AG08395 (cell line): ENCODE measurements at regions not wholly inside any gene's neighbourhood (a gene's known extent, or its start where the extent isn't known, plus 50 kb on each side); places are given as distances from the start of the nearest gene placed in this dataset.
"Not testable (repeated sequence)": the region's sequence is repeated elsewhere in the genome, so short reads cannot be mapped to it uniquely, and the experiment has no call there.

Experiments used
- DNase-seq: peaks from one replicate; pipeline ENCODE4 v3.0.0; 2012; ENCODE audit warnings: mixed read lengths, low spot score

DNA sequence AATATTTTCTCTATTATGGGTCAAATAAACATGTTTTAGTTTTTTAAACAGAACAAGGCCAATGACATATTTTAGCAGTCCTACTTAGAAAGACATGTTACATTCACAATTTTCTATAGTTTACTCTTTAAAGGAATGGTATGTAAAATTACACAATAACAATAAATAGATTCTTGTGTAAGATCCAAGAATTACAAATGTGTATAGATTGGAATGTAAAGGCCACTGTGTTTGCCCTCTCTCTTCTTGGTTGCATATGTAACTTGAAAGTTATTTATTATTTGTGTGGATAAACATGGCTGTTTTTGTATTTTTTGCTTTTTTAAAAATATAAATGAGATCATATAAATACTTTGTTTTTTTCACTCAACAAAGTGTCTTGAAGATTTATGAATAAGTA lies 979.3 kb upstream of the CELF2 start:
- no peak for DNase-seq

DNA sequence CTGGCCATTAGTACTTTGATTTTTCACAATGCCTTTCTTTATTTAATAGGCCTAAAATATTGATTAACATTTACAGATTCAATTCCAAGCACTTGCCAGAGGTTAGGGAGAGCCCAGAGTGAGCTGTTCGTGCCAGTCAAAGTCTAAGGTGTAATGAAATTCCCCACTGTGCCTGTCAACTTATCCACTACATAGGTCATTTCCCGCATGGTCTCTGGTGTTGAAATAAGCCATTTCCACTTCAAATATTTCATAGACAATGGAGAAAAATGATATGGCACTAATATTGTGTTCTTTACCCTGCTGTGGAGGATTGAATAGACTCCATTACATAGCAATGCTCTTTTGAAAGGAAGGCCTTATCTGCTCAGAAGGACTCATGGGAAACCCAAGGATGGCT lies 978.1 kb upstream of the CELF2 start:
- no peak for DNase-seq

DNA sequence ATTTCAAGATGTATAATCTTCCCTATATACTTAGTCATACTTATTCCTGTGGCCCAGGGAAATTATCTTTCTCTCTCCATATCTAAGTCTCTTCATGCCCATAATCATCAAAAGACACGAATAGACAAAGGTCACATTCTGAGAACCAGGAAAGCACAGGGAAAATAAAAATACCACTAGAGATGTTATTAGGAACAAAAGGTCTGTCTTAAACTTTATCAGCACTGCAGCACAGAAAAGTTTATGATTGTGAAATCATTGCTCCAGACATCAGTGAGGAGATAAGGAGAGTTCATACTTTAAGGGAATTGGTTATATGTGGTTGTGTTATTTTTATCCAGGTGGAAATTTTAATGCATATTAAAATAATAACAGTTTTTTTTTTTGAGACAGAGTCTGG lies 974.6 kb upstream of the CELF2 start:
- no peak for DNase-seq

DNA sequence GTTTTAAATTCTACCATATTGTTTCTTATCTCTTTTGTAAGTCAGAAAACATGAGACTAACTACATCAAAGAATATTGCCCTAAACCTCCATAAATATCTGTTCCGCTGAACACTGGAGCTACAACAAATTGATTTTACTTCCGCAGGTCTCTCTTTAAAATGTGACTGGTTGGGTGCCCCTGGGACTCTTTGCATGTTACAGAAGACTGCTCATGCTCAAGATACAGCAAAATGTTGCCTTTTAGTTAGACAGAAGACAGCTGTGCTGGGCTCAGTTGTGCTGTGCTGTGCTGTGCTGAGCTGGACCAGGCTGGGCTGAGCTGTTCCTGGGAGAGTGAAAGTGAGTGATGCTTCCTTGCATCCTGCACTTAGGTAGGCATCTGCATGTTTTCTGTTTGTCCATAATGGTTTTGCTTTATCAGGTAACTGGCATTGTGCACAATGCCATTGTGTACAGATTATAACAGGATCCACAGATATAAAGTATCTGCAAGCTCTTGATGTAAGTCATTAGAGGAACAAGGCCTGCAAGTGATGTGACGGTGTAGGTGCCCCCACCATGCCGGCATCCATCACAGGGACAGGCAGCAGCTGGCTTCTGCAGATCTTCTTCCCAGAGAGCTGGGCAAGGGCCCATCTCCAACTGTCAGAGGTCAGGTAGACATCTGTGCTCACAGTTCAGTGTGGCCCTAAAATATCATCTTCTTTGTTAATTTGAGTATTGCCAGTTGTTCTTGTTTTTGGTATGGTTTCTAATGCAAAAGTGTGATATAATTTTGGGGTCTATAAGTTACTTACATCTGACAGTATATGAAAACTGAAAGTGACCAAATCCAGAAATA lies 972.5 kb upstream of the CELF2 start:
- DNase-seq: no peak

DNA sequence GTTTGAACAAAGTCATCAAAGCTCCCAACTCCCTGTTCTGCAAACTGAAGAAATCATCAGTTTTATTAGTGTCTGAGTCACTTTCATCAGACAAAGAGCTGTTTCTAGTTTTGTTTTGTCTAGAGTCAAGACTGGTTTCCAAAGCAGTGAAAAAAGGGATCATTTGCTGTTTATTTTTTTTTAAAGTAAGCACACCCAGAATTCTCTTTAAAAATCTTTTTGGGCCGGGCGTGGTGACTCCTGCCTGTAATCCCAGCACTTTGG lies 972.0 kb upstream of the CELF2 start:
- DNase-seq: peak; percentile 3

DNA sequence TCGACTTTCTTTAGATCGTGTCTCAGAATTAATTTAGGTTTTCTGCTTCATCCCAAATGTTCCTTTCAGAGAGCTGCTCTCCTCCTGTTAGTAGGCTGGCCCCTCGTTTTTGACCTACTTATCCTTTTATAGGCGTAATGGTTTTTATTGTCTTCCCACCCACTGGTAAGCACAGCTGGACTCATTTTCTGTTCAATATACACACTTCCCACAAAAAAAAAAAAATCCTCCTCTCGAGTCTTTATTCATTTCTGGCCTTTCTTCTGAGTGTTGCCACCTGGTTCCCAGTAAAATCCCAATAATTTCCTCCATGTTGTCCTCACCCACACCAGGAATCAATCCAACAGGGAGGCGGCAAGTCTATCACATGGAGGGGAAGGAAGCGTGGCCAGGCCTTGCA lies 970.2 kb upstream of the CELF2 start:
- no peak for DNase-seq

DNA sequence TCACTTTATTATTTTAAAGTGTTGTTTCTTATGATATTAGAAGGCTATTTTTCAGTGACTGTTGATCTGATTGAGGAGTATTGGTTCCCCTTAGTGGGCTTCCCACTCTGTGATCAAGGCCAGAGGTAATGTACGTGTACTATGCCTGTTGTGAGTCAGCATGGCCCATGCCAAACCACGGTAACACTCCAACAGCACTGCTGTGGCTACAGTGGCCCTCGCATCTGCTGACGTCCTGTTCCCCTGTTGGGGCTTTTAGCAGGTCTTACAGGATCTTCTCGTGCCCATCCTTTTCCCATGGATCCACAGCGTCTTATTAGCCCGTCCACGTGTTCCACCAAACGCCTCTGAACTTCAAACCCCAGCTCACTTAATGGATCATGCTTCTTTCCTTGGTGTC lies 964.6 kb upstream of the CELF2 start:
- DNase-seq: no peak

DNA sequence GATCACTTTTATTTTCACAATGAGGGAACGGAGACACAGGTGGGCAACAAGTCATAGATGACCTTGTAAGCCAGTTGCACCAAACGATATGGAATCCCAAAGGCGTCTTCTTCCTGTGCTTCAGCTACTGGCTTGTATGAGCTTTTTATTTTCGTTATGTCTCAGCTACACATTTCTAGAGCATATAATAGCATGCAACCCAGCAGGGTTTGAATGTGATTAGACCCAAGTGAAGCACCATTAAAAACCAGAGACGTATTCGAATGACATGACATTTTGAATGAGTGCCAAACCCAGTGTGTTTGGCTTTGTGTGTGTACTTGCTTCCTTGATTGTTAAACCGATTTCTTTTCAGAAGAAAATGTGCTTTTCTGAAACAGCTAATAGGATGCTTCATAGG lies 963.2 kb upstream of the CELF2 start:
- no peak for DNase-seq

DNA sequence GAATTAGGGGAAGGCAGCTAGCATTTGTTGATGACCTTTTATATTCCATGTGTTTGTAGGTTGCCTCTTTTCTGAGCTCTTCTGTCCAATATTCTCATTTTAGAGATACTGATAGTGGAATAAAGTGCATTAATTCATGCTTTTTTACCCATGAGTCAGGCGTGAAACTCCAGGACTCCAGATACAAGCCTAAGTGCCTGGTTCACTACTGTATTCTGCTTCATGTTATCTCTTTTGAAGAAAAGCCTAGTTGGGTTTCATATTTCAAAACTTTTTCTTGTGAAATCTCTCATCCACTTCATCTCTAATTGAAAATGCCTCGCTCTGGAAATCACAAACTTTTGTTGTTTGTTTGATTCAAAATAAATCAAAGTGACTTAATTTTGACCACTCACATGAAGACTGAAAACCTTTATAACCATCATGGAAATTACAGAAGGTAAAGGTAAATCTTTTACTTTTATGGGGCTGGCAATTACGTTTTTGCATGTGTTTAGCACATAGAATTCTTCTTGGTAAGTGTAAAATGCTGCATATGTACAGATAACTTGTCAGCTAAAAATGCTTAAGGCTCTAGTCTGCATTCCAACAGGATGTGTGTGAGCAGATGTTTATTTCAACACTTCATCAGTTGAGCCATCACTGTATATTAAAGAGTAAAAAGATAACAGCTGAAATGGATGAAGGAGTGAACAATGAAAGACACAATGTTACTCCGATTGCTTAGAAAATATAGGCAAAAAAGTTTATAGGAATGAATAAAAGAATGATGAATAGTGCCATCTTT lies 961.8 kb upstream of the CELF2 start:
- no peak for DNase-seq

DNA sequence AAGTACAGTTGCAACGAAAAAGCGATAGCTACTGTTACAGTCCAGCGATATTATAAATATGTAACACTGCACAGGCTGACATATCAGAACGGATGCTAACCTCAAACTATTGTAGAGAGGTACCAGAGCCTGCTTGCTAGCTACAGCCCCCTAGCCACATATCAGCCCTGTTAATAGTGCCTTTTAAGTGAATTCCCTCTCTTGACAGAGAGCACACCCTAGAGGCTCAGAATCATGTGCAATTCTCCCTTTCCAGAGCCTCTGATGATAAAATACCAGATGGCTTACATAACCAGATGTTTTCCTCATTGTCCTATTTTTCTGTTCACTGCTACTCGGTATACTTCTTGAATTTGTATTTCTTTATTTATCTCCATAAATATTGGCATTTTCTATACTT lies 960.7 kb upstream of the CELF2 start:
- DNase-seq: no peak

DNA sequence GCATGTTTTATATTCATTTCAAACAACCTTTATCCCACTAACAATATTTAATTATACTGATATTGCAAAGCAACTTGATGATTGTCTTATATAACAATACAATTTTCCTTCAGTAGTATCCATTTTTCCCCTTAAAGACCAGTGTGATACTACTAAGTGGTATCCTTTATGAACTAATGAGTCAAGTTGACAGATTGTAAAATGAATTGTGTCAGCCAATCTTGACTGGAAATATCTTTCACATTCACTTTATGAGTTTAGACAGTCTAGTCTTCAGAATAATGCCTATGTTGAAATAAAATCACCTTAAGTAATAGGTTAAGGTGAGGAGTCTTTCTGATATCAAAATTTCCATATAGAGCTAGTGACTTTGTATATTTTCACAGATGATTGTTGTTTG lies 950.0 kb upstream of the CELF2 start:
- no peak for DNase-seq

DNA sequence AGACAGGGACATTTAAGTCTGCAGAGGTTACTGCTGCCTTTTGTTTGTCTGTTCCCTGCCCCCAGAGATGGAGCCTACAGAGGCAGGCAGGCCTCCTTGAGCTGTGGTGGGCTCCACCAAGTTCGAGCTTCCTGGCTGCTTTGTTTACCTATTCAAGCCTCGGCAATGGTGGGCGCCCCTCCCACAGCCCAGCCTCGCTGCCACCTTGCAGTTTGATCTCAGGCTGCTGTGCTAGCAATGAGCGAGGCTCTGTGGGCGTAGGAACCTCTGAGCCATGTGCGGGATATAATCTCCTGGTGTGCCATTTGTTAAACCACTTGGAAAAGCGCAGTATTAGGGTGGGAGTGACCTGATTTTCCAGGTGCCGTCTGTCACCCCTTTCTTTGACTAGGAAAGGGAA lies 942.8 kb upstream of the CELF2 start:
- DNase-seq: not testable (repeated sequence)

DNA sequence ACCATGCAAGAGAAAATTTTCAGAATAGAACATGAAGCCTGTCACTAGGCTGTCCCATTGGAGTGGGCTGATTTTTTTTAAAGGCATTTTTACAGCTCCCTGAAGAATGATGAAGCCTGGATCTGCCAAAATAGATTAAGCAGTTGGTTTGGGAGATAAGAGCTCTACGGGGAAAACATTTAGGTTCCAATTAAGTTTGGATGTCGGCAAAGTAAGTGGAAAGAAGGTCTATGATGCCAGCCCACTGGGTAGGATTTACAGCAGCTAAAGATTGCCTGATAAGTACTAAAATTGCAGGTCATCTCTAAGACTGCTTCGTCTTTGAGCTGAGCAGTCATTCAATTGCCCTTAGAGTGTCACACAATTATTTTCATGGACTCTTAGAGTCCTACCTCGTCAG lies 939.2 kb upstream of the CELF2 start:
- DNase-seq: no peak

DNA sequence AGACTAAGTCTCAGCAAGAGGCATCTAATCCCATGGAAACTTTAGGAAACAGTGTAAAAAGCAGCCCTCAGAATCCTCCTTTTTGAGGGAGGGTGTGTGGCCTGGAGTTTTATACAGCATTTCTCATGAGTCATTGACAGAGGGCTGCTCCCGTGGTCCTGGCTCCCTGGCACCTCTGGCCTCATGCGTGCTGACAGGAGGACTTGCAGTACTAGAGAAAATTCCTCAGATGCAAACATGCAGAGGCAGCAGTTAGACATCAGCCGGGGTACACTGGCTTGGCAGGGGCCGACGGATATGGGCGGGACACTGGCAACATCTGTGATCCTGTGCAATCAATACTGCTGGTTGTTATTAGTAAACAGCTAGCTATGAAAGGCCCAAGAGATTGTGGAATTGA lies 925.1 kb upstream of the CELF2 start:
- DNase-seq: peak; percentile 8

DNA sequence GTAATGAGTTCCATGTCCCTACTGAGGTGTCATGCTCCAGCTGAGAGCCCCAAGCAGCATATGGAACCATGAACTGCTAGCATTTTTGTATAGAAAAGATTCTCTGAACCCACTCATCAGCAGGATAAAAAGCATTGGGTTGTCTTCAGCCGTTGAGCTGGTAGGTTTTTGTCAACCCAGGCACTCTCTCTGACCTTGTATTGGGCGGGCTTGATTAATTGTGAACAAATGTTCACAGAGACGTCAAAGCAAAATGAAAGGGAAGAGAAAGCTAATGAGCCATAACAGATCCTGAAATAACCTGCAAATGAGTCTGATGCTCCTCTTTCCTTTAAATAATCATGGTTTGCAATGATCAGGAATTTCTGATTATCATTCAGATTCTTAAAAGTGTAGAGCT lies 924.7 kb upstream of the CELF2 start:
- DNase-seq: no peak

DNA sequence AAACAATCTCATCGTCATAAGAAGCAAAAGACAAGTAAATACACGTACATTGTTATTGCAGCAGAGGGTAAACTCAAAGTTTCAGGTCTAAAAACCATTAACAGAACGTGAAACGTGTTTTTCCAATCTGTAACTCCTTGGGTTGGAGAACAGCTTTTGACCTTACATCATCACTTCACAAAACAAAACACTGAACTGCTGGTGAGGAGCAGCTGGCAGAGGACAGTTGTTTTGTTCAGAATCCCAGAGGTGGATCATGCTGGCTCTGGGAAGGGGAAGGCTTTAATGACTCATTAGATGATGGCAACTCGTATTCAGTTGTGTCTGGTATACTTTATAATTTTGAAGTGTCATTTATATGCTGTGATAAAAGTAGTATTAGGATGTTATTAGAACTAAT lies 923.0 kb upstream of the CELF2 start:
- no peak for DNase-seq

DNA sequence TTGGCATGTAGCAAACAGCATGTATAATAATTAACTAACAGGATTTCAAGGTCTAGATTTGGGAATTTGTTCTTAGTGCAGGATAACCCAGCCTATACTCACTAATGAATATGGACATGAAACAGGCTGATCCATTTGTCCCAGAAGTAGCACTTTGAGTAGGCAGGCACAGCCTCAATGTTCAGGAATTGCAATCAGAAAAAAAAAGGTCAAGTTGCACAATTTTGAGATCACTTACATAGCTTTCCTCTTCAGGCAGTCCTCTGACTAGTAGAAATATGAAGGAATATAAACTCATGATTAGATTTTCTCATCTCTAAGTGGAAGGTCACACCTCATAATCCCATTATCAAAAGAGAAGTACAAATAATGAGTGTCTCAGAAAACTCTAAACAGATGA lies 921.4 kb upstream of the CELF2 start:
- no peak for DNase-seq

DNA sequence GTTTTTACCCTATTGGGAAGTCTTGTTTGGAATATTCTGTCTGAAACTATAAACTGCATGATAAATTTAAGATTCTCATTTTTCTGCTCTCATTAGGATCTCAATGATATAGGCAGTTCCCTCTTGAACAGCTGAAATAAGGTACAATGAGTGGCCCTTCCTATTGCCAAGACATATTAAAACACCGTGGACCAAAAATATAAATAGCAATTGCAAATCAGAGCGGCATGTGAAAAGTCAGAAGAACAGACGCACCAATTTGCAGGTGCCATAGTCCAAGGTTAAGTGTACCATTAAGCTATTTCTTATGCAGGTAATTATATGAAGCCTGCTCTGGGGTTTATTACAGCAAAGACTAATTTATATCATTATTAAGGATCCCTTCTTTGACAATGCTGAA lies 920.8 kb upstream of the CELF2 start:
- no peak for DNase-seq

DNA sequence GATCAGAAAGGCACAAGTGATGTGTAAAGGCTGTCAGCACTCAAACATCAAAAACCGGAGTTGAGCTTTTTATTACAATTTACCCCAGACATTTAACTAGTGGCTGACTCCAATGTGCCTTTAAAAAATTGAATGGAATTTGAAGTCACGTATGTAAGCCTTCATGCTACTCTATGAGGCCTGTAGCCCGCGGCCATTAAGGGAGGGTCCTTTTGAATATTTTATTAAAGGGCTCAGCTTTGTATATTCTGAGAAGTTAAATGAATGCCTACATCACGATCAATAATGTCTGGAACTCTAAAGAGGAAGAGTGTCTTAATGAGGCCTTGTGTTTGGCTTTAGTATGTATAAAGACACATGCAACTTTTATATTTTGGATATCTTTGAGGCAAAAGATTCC lies 916.6 kb upstream of the CELF2 start:
- DNase-seq: no peak

DNA sequence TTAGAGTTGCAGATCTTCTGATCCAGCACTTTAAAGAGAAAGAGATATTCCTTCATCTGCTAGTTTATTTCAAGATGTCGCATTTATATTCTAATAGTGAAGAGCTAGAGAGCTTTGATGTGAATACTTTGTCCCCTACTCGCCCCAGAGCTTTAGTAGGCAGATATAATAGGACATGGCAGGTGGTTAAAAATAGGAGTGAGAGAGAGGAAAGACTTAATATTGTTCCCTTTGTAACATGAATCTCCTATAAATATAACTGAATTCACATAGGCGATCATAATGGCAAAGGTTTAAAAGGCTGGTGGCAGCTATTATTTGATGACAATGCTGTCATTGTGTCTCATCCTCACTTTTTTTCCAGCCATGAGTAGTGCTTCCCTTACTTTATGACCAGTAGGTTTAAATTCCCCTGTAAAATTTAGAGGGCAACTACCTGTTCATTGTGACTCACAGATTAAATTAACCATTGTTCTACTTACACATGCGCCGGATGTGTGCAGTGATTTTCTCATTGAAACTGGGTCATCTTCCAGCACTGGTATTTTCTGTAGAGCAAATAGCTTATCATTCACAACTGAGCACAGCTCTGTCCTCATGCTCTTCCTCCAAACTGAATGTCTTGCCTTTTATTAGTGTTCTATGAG lies 906.7 kb upstream of the CELF2 start:
- DNase-seq: no peak

DNA sequence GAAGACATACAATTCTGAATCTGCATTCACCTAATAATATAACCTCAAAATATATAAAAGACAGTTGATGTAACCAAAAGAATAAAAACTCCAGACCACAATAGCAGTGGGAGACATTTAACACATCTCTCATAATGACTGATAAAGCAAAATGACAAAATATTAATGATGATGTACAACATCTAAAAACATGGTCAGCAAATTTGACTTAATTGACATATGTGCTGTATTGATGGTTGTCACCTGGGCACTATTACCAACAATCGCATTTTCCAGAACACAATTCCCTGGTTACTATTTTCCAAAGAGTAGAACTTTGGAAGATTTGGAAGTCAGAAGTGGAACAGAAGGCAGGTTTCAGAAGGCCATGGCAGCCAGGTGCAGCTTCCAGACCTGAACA lies 899.5 kb upstream of the CELF2 start:
- no peak for DNase-seq

DNA sequence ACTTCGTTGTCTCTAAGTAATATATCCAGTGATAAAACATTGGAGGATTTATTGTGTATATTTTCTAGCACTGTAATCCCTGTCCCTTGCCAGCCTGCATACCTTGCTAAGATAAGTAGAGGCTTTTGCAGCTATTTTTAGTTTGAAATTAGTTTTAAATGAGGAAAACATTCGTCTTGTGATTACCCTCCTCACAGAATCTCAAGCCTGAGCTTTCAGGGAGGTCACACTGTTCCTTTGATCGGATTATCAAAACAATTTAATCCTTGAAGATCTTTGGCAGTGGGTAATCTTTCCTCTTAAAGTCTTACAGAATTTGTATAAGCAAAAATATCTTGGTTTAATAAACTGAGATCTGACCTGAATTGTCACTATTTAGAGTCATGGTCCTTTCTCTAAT lies 897.0 kb upstream of the CELF2 start:
- no peak for DNase-seq

DNA sequence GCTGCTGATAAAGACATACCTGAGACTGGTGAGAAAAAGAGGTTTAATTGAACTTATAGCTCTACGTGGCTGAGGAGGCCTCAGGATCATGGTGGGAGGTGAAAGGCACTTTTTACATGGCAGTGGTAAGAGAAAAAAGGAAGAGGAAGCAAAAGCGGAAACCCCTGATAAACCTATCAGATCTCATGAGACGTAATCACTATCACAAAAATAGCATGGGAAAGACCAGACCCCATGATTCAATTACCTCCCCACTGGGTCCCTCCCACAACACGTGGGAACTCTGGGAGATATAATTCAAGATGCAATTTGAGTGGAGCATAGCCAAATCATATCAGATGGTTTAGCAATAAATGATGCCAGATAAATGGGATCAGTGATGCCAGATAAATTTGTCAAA lies 892.0 kb upstream of the CELF2 start:
- no peak for DNase-seq

DNA sequence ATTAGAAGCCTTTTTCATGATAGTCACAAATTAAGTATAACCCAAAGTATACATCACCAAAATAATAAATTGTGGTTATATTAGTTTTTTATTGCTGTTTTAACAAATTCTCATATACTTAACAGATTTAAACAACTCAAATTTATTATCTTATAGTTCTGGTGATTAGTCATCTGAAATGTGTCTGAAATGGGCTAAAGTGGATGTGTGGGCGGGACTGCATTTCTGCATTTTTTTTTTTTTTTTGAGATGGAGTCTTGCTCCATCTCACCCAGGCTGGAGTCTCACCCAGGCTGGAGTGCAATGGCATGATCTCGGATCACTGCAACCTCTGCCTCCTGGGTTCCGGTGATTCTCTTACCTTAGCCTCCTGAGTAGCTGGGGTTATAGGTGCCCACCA lies 891.5 kb upstream of the CELF2 start:
- DNase-seq: no peak
